ENCODE measurements at regions not wholly inside any gene's neighbourhood (a gene's known extent, or its start where the extent isn't known, plus 50 kb on each side); places are given as distances from the start of the nearest gene placed in this dataset.

- TF ChIP-seq CTCF (IDR thresholded peaks at IDR 0.05; ENCODE audit: low read depth, low read length): no peak
- H3K4me3 ChIP-seq (ENCODE audit: low read depth, low read length): no peak overlapping the region
- no peak for DNase-seq (ENCODE audit: low read depth, low spot score)
- in situ Hi-C loops (cut with HindIII; ENCODE audit: low sequenced_read_pairs): no loop called here
Observed at GRCh38 chr7:13035233-13035632, 347.8 kb downstream of the ARL4A start.

GRCh38 chr7:13036256-13036780 lies 348.9 kb downstream of the ARL4A start:
- peak; percentile 48 for DNase-seq (ENCODE audit: low read depth, low spot score)
- no peak for TF ChIP-seq CTCF (IDR thresholded peaks at IDR 0.05; ENCODE audit: low read depth, low read length)
- in situ Hi-C loops (cut with HindIII; ENCODE audit: low sequenced_read_pairs): no loop called here
- H3K4me3 ChIP-seq (ENCODE audit: low read depth, low read length): no peak overlapping the region

GRCh38 chr7:13037216-13037615 lies 349.8 kb downstream of the ARL4A start:
- DNase-seq (ENCODE audit: low read depth, low spot score): no peak
- no peak for TF ChIP-seq CTCF (IDR thresholded peaks at IDR 0.05; ENCODE audit: low read depth, low read length)
- H3K4me3 ChIP-seq (ENCODE audit: low read depth, low read length): no peak overlapping the region
- in situ Hi-C loops (cut with HindIII; ENCODE audit: low sequenced_read_pairs): no loop called here

GRCh38 chr7:13041368-13041988 lies 354.0 kb downstream of the ARL4A start:
- in situ Hi-C loops (cut with HindIII; ENCODE audit: low sequenced_read_pairs): no loop called here
- TF ChIP-seq CTCF (IDR thresholded peaks at IDR 0.05; ENCODE audit: low read depth, low read length): no peak
- DNase-seq (ENCODE audit: low read depth, low spot score): no peak
- no peak overlapping the region for H3K4me3 ChIP-seq (ENCODE audit: low read depth, low read length)

GRCh38 chr7:13042605-13043236 lies 355.3 kb downstream of the ARL4A start:
- TF ChIP-seq CTCF (IDR thresholded peaks at IDR 0.05; ENCODE audit: low read depth, low read length): no peak
- peak; percentile 50 for DNase-seq (ENCODE audit: low read depth, low spot score)
- no peak overlapping the region for H3K4me3 ChIP-seq (ENCODE audit: low read depth, low read length)
- in situ Hi-C loops (cut with HindIII; ENCODE audit: low sequenced_read_pairs): no loop called here

GRCh38 chr7:13044309-13044708 lies 356.9 kb downstream of the ARL4A start:
- H3K4me3 ChIP-seq (ENCODE audit: low read depth, low read length): no peak overlapping the region
- TF ChIP-seq CTCF (IDR thresholded peaks at IDR 0.05; ENCODE audit: low read depth, low read length): no peak
- in situ Hi-C loops (cut with HindIII; ENCODE audit: low sequenced_read_pairs): no loop called here
- DNase-seq (ENCODE audit: low read depth, low spot score): no peak
